DND-41 (cell line): ENCODE measurements at regions not wholly inside any gene's neighbourhood (a gene's known extent, or its start where the extent isn't known, plus 50 kb on each side); places are given as distances from the start of the nearest gene placed in this dataset.

ENCODE experiments used
- CTCF ChIP-seq: IDR thresholded peaks from 2 replicates; pipeline ENCODE4 v1.5.1; 2012; ENCODE audit warnings: borderline replicate concordance, low read length, moderate library complexity, mild to moderate bottlenecking; ENCODE audit not compliant: poor library complexity, severe bottlenecking; ENCODE audit errors: extremely low read depth
- EZH2 ChIP-seq: IDR thresholded peaks from 3 replicates; pipeline ENCODE4 v1.6.1; 2012; ENCODE audit warnings: borderline replicate concordance, low read depth, mild to moderate bottlenecking, moderate library complexity, low read length, inconsistent platforms; ENCODE audit not compliant: severe bottlenecking

- TF ChIP-seq CTCF: no peak
- no peak for TF ChIP-seq EZH2
Measured at GRCh38 chr3:177942911-177943310, 593.3 kb upstream of the KCNMB2 start.
